ENCODE measurements at regions not wholly inside any gene's neighbourhood (a gene's known extent, or its start where the extent isn't known, plus 50 kb on each side); places are given as distances from the start of the nearest gene placed in this dataset.

DNA sequence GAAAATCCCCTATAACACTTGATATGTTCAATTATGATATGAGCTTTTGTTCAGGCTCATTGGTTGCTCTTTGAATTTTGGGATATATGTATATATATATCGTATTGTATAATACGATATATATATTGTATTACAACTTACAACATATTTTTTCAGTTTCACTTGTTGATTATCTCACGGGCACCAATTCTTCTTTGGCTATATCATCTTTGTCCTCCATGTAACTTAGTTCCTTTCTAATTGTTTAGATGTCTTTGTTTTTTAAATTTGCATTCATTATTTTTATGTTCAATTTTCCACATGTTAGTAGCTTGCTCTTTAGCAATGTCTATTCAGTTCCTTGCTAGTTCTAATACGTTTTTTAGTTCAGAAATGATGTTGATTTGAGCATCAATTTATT lies 150.0 kb downstream of the BACH1 start:
- TF ChIP-seq, protein P1, sequence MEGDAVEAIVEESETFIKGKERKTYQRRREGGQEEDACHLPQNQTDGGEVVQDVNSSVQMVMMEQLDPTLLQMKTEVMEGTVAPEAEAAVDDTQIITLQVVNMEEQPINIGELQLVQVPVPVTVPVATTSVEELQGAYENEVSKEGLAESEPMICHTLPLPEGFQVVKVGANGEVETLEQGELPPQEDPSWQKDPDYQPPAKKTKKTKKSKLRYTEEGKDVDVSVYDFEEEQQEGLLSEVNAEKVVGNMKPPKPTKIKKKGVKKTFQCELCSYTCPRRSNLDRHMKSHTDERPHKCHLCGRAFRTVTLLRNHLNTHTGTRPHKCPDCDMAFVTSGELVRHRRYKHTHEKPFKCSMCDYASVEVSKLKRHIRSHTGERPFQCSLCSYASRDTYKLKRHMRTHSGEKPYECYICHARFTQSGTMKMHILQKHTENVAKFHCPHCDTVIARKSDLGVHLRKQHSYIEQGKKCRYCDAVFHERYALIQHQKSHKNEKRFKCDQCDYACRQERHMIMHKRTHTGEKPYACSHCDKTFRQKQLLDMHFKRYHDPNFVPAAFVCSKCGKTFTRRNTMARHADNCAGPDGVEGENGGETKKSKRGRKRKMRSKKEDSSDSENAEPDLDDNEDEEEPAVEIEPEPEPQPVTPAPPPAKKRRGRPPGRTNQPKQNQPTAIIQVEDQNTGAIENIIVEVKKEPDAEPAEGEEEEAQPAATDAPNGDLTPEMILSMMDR (IDR thresholded peaks at IDR 0.05), result no peak
- no peak for TF ChIP-seq POLR2A (IDR thresholded peaks at IDR 0.05)
- TF ChIP-seq EP300 (IDR thresholded peaks at IDR 0.05), result no peak

Measured in ovary (tissue), 3 donors.